ENCODE measurements at regions not wholly inside any gene's neighbourhood (a gene's known extent, or its start where the extent isn't known, plus 50 kb on each side); places are given as distances from the start of the nearest gene placed in this dataset.

DNA sequence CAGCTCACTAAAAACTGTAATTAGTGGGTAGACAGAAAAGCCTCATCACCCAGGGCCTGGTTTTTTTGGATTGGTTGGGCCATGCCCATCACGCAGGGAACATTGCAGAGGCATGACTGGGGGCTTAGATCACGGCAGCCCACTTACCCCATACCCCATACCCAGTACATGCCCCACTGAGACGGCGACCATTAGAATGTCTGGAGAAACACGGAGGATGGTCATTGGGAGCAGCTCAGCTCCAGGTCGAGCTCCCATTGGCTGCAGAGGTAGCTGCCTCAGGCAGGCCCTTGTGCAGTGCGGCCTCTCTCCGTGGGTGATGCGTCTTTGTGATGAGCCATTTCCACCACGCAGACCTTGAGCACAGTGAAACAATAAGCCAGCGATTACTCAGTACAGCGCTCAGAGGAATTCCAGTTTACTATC lies 204.0 kb downstream of the GADD45G start:
- no peak for TF ChIP-seq CTCF (conservative IDR thresholded peaks at IDR 0.05; ENCODE audit: low read depth in 2 of 2)
- no peak for TF ChIP-seq EZH2 (IDR thresholded peaks at IDR 0.05; ENCODE audit: low read depth, unreplicated experiment)
- TF ChIP-seq ZNF331 (CRISPR knock-in tag; IDR thresholded peaks at IDR 0.05; ENCODE audit: low read depth): no peak
- TF ChIP-seq REST (IDR thresholded peaks at IDR 0.05; ENCODE audit: unreplicated experiment): no peak

All from GM23338 (cell line).